ENCODE measurements at regions not wholly inside any gene's neighbourhood (a gene's known extent, or its start where the extent isn't known, plus 50 kb on each side); places are given as distances from the start of the nearest gene placed in this dataset.

GRCh38 chrX:9227276-9227675 is 193.3 kb upstream of the FAM9B start (continued):
- TF ChIP-seq ZNF462 (CRISPR knock-in tag; IDR thresholded peaks at IDR 0.05), result no peak

GRCh38 chrX:9231491-9231890 is 197.6 kb upstream of the FAM9B start:
- Histone ChIP-seq H3K27me3 (ENCODE audit: insufficient read depth) (no peaks in the 10 kb centered on the region), H3K27ac (ENCODE audit: low read depth) (no peak overlapping the region), H3K4me3 (no peak overlapping the region), H2AFZ (no peak overlapping the region), H3K4me1 (ENCODE audit: insufficient read depth) (no peaks in the 10 kb centered on the region), H3K9me2 (ENCODE audit: insufficient read depth) (no peaks in the 10 kb centered on the region), H4K20me1 (replicated peaks; ENCODE audit: insufficient read depth) (no peaks in the 10 kb centered on the region), H3F3A (replicated peaks; ENCODE audit: low read depth) (no peaks in the 10 kb centered on the region), H3K79me2 (replicated peaks; ENCODE audit: insufficient read depth) (no peaks in the 10 kb centered on the region), H3K4me2 (no peak overlapping the region), H3K36me3 (ENCODE audit: insufficient read depth) (no peaks in the 10 kb centered on the region)
- TF ChIP-seq, protein P1, sequence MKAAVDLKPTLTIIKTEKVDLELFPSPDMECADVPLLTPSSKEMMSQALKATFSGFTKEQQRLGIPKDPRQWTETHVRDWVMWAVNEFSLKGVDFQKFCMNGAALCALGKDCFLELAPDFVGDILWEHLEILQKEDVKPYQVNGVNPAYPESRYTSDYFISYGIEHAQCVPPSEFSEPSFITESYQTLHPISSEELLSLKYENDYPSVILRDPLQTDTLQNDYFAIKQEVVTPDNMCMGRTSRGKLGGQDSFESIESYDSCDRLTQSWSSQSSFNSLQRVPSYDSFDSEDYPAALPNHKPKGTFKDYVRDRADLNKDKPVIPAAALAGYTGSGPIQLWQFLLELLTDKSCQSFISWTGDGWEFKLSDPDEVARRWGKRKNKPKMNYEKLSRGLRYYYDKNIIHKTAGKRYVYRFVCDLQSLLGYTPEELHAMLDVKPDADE (IDR thresholded peaks at IDR 0.05), result no peak
- TF ChIP-seq ZNF114 (CRISPR knock-in tag; IDR thresholded peaks at IDR 0.05) (no peak), EZH2 (IDR thresholded peaks at IDR 0.05; ENCODE audit: low read depth, unreplicated experiment) (no peak)
- DNase-seq (ENCODE audit: low spot score) (no peak), ATAC-seq (no peak)
- Mint-ChIP-seq H3K9me3 (no peaks in the 10 kb centered on the region), H3K27me3 (ENCODE audit: insufficient read depth, low read depth, poor library complexity) (no peaks in the 10 kb centered on the region), H3K36me3 (ENCODE audit: low read depth) (no peaks in the 10 kb centered on the region), H3K27ac (no peak overlapping the region), H3K4me3 (no peak overlapping the region), H3K4me1 (no peaks in the 10 kb centered on the region)

Data from GM23338 (cell line).